CD14-positive monocyte (primary cell): ENCODE measurements at regions not wholly inside any gene's neighbourhood (a gene's known extent, or its start where the extent isn't known, plus 50 kb on each side); places are given as distances from the start of the nearest gene placed in this dataset.

Experiments used
- DNase-seq, 3 donors: peaks; one replicate each; pipeline ENCODE4 v3.0.0-alpha.2; 2011 to 2022
- H2AFZ ChIP-seq: 2 replicates; pipeline ENCODE4 v1.6.0; 2012; ENCODE audit warnings: mild to moderate bottlenecking, low read depth, low read length, inconsistent platforms; ENCODE audit not compliant: insufficient read depth, poor library complexity, severe bottlenecking
- H3K27ac ChIP-seq, 2 donors: 1 replicate in 1 of 2; 2 replicates in 1 of 2; pipeline ENCODE4 v1.5.1; 2012 to 2013; ENCODE audit warnings: low read length in 2 of 2, control low read depth in 1 of 2, inconsistent platforms in 1 of 2, low read depth in 1 of 2, mild to moderate bottlenecking in 1 of 2
- H3K27me3 ChIP-seq, 2 donors: one replicate each; pipeline versions ENCODE4 v1.6.0 to v1.6.1; 2011 to 2013; ENCODE audit warnings: low read length in 2 of 2; ENCODE audit not compliant: control insufficient read depth in 2 of 2, insufficient read depth in 2 of 2
- H3K36me3 ChIP-seq, 2 donors: replicated peaks in 1 of 2; 1 replicate in 1 of 2; 2 replicates in 1 of 2; pipeline versions ENCODE4 v1.5.1 to v1.6.1; 2012 to 2013; ENCODE audit warnings: low read length in 2 of 2, control low read depth in 1 of 2, inconsistent platforms in 1 of 2, mild to moderate bottlenecking in 1 of 2; ENCODE audit not compliant: insufficient read depth in 2 of 2, control insufficient read depth in 1 of 2
- H3K4me1 ChIP-seq, 2 donors: 1 replicate in 1 of 2; 2 replicates in 1 of 2; pipeline versions ENCODE4 v1.5.1 to v1.6.1; 2012 to 2013; ENCODE audit warnings: low read length in 2 of 2, control low read depth in 1 of 2, inconsistent platforms in 1 of 2, mild to moderate bottlenecking in 1 of 2, moderate library complexity in 1 of 2; ENCODE audit not compliant: insufficient read depth in 2 of 2, control insufficient read depth in 1 of 2
- H3K4me2 ChIP-seq: replicated peaks from 2 replicates; pipeline ENCODE3; 2012; ENCODE audit warnings: low read length, moderate library complexity, mild to moderate bottlenecking; ENCODE audit not compliant: poor library complexity, severe bottlenecking; ENCODE audit errors: extremely low read depth
- H3K4me3 ChIP-seq, 3 experiments: fragments of 200-600 bp in 1 of 3; sonication (generic) in 1 of 3; replicated peaks in 1 of 3; 1 replicate in 2 of 3; 2 replicates in 1 of 3; pipeline ENCODE4 v1.5.1; 2011 to 2013; ENCODE audit warnings: low read length in 3 of 3, mild to moderate bottlenecking in 3 of 3, control low read depth in 2 of 3, low read depth in 2 of 3, inconsistent platforms in 1 of 3, moderate library complexity in 1 of 3
- H3K79me2 ChIP-seq: 2 replicates; pipeline ENCODE4 v1.6.0; 2012; ENCODE audit warnings: mild to moderate bottlenecking, control low read depth, inconsistent platforms, low read length, moderate library complexity; ENCODE audit not compliant: insufficient read depth
- H3K9ac ChIP-seq: 2 replicates; pipeline ENCODE4 v1.6.0; 2017; ENCODE audit warnings: low read length, mild to moderate bottlenecking; ENCODE audit not compliant: insufficient read depth, poor library complexity, severe bottlenecking
- H3K9me3 ChIP-seq, 2 donors: replicated peaks in 1 of 2; 1 replicate in 1 of 2; 2 replicates in 1 of 2; pipeline versions ENCODE4 v1.5.1 to v1.6.1; 2012 to 2013; ENCODE audit warnings: low read length in 2 of 2, control low read depth in 1 of 2; ENCODE audit not compliant: control insufficient read depth in 1 of 2, insufficient read depth in 1 of 2
- H4K20me1 ChIP-seq: 2 replicates; pipeline ENCODE4 v1.6.0; 2012; ENCODE audit warnings: mild to moderate bottlenecking, low read length, control low read depth, moderate library complexity; ENCODE audit not compliant: insufficient read depth
- H3K27ac Mint-ChIP-seq, 7 donors: one replicate each; pipeline ENCODE4 v1.8.0; 2020; ENCODE audit warnings: mild to moderate bottlenecking in 7 of 7, mixed read lengths in 7 of 7, moderate library complexity in 6 of 7, inconsistent platforms in 2 of 7
- H3K27me3 Mint-ChIP-seq, 3 donors: one replicate each; pipeline ENCODE4 v1.8.0; 2021 to 2022; ENCODE audit warnings: low read depth in 3 of 3, mild to moderate bottlenecking in 3 of 3, mixed read lengths in 3 of 3, moderate library complexity in 3 of 3, inconsistent platforms in 1 of 3
- H3K36me3 Mint-ChIP-seq, 2 donors: one replicate each; pipeline ENCODE4 v1.8.0; 2020; ENCODE audit warnings: mixed read lengths in 2 of 2, inconsistent platforms in 1 of 2, mild to moderate bottlenecking in 1 of 2
- H3K4me1 Mint-ChIP-seq: one replicate; pipeline ENCODE4 v1.8.0; 2020; ENCODE audit warnings: mild to moderate bottlenecking, mixed read lengths
- H3K4me3 Mint-ChIP-seq, 2 donors: one replicate each; pipeline ENCODE4 v1.8.0; 2020; ENCODE audit warnings: mild to moderate bottlenecking in 2 of 2, mixed read lengths in 2 of 2, moderate library complexity in 1 of 2
- H3K9me3 Mint-ChIP-seq, 7 donors: one replicate each; pipeline ENCODE4 v1.8.0; 2020 to 2022; ENCODE audit warnings: mixed read lengths in 7 of 7, mild to moderate bottlenecking in 6 of 7, moderate library complexity in 6 of 7, inconsistent platforms in 2 of 7
- CTCF ChIP-seq: fragments of 200-600 bp; IDR thresholded peaks from one replicate; pipeline ENCODE4 v1.8.0; 2022; ENCODE audit warnings: antibody characterized with exemption, mild to moderate bottlenecking
- WGBS: methylation state at CpG from one replicate; pipeline ENCODE4 v1.1.5; 2013; ENCODE audit warnings: missing lambda C conversion rate; ENCODE audit not compliant: insufficient coverage; 5-methylcytosine and 5-hydroxymethylcytosine counted together
- intact Hi-C, 2 donors: fragments of 100-400 bp; cut with micrococcal nuclease; formaldehyde crosslinking; loops; one replicate each; pipeline versions ENCODE4 v1.15.0 to v1.15.1; 2023

DNA sequence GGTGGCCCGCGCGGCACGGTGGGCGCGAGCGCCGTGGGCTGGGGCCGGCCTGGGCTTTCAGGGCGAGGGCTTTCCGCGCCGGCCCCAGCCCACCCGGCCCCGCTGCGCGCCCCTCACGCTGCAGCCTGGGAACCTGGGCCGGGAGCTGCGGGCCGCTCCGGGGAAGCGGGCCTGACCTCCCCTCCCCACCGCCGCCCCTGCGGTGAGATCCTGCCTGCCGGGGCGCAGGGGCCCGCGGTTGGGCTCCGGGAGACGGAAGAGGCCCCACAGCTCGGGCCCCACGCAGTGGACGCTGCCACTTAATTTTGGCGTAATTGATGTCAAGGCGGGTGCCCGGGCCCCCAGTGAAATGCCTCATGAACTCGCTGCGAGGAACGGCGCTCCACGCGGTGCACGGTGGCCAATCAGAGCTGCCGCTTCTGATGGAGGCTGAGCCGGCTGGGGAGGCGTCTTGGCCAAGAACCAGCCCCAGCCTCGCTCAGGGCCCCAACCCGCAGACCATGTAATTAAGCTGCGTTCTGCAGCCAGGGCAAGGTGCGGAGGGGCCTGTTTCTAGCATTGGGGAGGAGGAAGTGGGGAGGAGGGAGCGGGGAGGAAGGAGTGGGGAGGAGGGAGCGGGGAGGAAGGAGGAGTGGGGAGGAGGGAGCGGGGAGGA is 96.1 kb upstream of the BHLHE23 start:
- Mint-ChIP-seq H3K4me1 (peaks cover 7% of the 10 kb centered on the region), H3K36me3 (no peaks in the 10 kb centered on the region), H3K4me3 (peak overlapping the region; percentile 74 to 80), H3K27me3 (peaks cover 12 to 32% (median 27%) of the 10 kb centered on the region in 3 donors), H3K27ac (peak overlapping the region in 1 of 7 donors; percentile 37), H3K9me3 (peaks cover 4 to 30% (median 12%) of the 10 kb centered on the region in 7 donors)
- DNase-seq: no peak
- no peak overlapping the region for H3K27ac ChIP-seq
- no peaks in the 10 kb centered on the region for H4K20me1 ChIP-seq
- peaks cover 0 to 14% of the 10 kb centered on the region in 2 donors for H3K27me3 ChIP-seq
- H2AFZ ChIP-seq: peak overlapping the region; percentile 84
- H3K79me2 ChIP-seq: no peaks in the 10 kb centered on the region
- peaks cover 3 to 14% of the 10 kb centered on the region in 2 donors for H3K4me1 ChIP-seq
- 3% methylated on average over 54 of the region's 55 CpGs for WGBS
- peak overlapping the region in 2 of 3 experiments; percentile 12 to 78 for H3K4me3 ChIP-seq
- H3K9me3 ChIP-seq: peaks cover 0 to 26% of the 10 kb centered on the region in 2 donors
- no peak for TF ChIP-seq CTCF
- intact Hi-C loops: no loop called here
- peak overlapping the region; percentile 74 for H3K9ac ChIP-seq
- H3K4me2 ChIP-seq: peak overlapping the region; percentile 82
- H3K36me3 ChIP-seq: no peaks in the 10 kb centered on the region

DNA sequence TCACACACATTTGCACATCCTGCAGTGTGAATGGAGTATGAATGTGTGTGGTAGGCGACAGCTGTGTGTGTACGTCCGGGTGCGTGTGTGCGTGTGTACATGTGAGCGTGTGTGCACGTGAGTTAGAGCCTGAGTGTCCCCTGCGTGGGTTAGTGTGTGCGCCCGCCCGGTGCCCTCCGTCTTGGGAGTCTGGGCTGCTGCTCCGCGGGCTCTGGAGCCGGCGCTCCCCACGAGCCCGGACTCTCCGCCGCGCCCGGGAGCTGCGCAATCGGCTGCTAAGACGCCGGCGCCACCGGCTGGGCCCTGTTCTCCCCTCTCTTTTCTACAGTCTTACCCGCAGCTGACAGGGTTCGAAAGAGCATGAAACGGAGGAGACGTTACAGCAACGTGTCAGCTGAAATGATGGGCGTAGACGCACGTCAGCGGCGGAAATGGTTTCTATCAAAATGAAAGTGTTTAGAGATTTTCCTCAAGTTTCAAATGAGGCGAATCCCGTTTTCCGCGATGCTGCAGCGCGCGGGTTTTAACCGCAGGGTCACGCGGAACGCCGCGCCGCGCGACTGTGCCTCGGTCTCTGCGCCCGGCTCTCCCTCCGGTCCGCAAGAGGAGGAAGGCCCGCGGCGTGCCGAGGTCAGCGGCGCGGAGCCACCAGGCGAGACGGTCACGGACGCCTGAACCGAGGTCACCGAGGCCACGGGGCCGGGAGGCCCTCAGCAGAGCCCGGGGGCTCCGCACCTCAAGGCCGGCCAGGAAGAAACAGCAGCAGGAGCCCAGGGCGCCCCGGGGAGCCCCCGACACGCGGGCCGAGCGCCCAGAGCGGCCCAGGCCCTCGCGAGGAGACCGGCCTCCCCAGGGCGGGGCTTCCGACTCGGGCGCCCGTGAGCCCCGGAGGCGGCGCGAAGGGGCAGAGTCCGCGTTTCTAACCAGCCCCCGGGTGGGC is 95.3 kb upstream of the BHLHE23 start:
- intact Hi-C loops: no loop called here
- H3K27me3 ChIP-seq: peaks cover 0 to 14% of the 10 kb centered on the region in 2 donors
- peaks cover 12 to 32% (median 27%) of the 10 kb centered on the region in 3 donors for H3K27me3 Mint-ChIP-seq

More for the DNA sequence above, 95.3 kb upstream of the BHLHE23 start:
- no peaks in the 10 kb centered on the region for H4K20me1 ChIP-seq
- Mint-ChIP-seq H3K36me3 (no peaks in the 10 kb centered on the region), H3K4me1 (peaks cover 7% of the 10 kb centered on the region), H3K9me3 (peaks cover 4 to 22% (median 11%) of the 10 kb centered on the region in 7 donors), H3K4me3 (peak overlapping the region; percentile 83 to 93), H3K27ac (peak overlapping the region in 1 of 7 donors; percentile 41)
- H3K4me1 ChIP-seq: peaks cover 3 to 14% of the 10 kb centered on the region in 2 donors
- H3K4me3 ChIP-seq: peak overlapping the region; percentile 49 to 78 (median 57)
- H3K27ac ChIP-seq: no peak overlapping the region
- peak overlapping the region; percentile 82 for H3K4me2 ChIP-seq
- H2AFZ ChIP-seq: peak overlapping the region; percentile 84
- peak overlapping the region; percentile 74 for H3K9ac ChIP-seq
- WGBS: under 1% methylated on average over 95 of the region's 100 CpGs
- no peaks in the 10 kb centered on the region for H3K79me2 ChIP-seq
- H3K36me3 ChIP-seq: no peaks in the 10 kb centered on the region
- H3K9me3 ChIP-seq: peaks cover 0 to 18% of the 10 kb centered on the region in 2 donors
- no peak for TF ChIP-seq CTCF
- peak in 2 of 3 donors; percentile 1 to 14 for DNase-seq
